ENCODE measurements at regions not wholly inside any gene's neighbourhood (a gene's known extent, or its start where the extent isn't known, plus 50 kb on each side); places are given as distances from the start of the nearest gene placed in this dataset.
A peak's percentile ranks its signal among the peaks of the same experiment; 100 is the strongest.

GRCh38 chr14:46279327-46279726, 372.3 kb downstream of the RPL10L start:
- H3K4me3 ChIP-seq (ENCODE audit: low read depth, low read length) = no peak overlapping the region
- no peaks in the 10 kb centered on the region for H3K27me3 ChIP-seq (ENCODE audit: control insufficient read depth, insufficient read depth, low read length)
- TF ChIP-seq CTCF (IDR thresholded peaks at IDR 0.05; ENCODE audit: insufficient read depth, low read length, poor library complexity, severe bottlenecking) = no peak
- H3K36me3 ChIP-seq (ENCODE audit: control insufficient read depth, insufficient read depth, low read length) = no peaks in the 10 kb centered on the region
- DNase-seq (ENCODE audit: low read depth) = no peak

- no peak for DNase-seq (ENCODE audit: low read depth)
Measured at GRCh38 chr14:46259536-46259935, 392.0 kb downstream of the RPL10L start.

GRCh38 chr14:46256381-46256780, 395.2 kb downstream of the RPL10L start:
- no peak overlapping the region for H3K4me3 ChIP-seq (ENCODE audit: low read depth, low read length)
- DNase-seq (ENCODE audit: low read depth) = no peak
- no peak for TF ChIP-seq CTCF (IDR thresholded peaks at IDR 0.05; ENCODE audit: insufficient read depth, low read length, poor library complexity, severe bottlenecking)
- H3K36me3 ChIP-seq (ENCODE audit: control insufficient read depth, insufficient read depth, low read length) = no peaks in the 10 kb centered on the region
- no peaks in the 10 kb centered on the region for H3K27me3 ChIP-seq (ENCODE audit: control insufficient read depth, insufficient read depth, low read length)

More at GRCh38 chr14:46259536-46259935, 392.0 kb downstream of the RPL10L start:
- no peaks in the 10 kb centered on the region for H3K27me3 ChIP-seq (ENCODE audit: control insufficient read depth, insufficient read depth, low read length)
- no peak overlapping the region for H3K4me3 ChIP-seq (ENCODE audit: low read depth, low read length)
- H3K36me3 ChIP-seq (ENCODE audit: control insufficient read depth, insufficient read depth, low read length) = no peaks in the 10 kb centered on the region
- no peak for TF ChIP-seq CTCF (IDR thresholded peaks at IDR 0.05; ENCODE audit: insufficient read depth, low read length, poor library complexity, severe bottlenecking)

- Histone ChIP-seq H3K36me3 (ENCODE audit: control insufficient read depth, insufficient read depth, low read length) (no peaks in the 10 kb centered on the region), H3K27me3 (ENCODE audit: control insufficient read depth, insufficient read depth, low read length) (no peaks in the 10 kb centered on the region), H3K4me3 (ENCODE audit: low read depth, low read length) (no peak overlapping the region)
- peak; percentile 57 for TF ChIP-seq CTCF (IDR thresholded peaks at IDR 0.05; ENCODE audit: insufficient read depth, low read length, poor library complexity, severe bottlenecking)
- no peak for DNase-seq (ENCODE audit: low read depth)
Measured at GRCh38 chr14:46250113-46250703, 401.4 kb downstream of the RPL10L start.

DNA sequence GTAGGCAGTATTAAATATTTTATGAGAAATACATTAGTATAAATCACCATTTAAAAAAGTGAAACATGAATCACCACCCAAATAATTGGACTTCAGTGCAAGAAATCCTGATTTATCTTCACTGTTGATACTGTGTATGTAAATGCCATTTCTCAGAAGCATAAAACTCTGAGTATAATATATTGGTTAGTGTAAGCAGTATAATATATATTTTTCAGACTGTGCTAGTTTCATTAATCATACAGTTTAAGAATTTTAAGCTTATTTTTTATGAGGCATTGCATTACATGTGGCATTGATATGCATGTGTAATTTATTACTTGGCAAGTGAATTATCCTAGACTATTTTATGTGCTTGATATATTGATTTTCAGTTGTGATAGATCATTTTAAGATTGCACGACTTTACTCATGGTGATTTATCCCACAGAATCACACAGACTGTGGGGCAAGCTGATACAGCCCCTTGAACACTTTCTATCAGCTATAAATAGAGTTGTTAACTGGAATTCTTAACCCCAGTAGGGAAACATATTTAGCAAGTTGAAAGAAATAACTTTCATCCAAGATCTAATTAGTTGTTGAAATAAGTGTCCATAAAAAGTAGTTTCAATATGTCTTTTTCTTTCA, 403.5 kb downstream of the RPL10L start:
- no peaks in the 10 kb centered on the region for H3K27me3 ChIP-seq (ENCODE audit: control insufficient read depth, insufficient read depth, low read length)
- no peaks in the 10 kb centered on the region for H3K36me3 ChIP-seq (ENCODE audit: control insufficient read depth, insufficient read depth, low read length)

More for the DNA sequence above, 403.5 kb downstream of the RPL10L start:
- H3K4me3 ChIP-seq (ENCODE audit: low read depth, low read length) = no peak overlapping the region
- TF ChIP-seq CTCF (IDR thresholded peaks at IDR 0.05; ENCODE audit: insufficient read depth, low read length, poor library complexity, severe bottlenecking) = no peak
- no peak for DNase-seq (ENCODE audit: low read depth)

Measured in kidney epithelial cell (primary cell).